Panc1 (cell line): ENCODE measurements at regions not wholly inside any gene's neighbourhood (a gene's known extent, or its start where the extent isn't known, plus 50 kb on each side); places are given as distances from the start of the nearest gene placed in this dataset.

Source experiments
- ATAC-seq: fragments of 200-7000 bp; cut with Tn5 transposase; 2 replicates; pipeline ENCODE4 v1.9.1; 2020; ENCODE audit warnings: mild to moderate bottlenecking, moderate library complexity
- BruUV-seq: library from RNA; stranded (reverse); fragments of 400-500 nt; replicated peaks from 2 replicates; lab custom pipeline; 2021; lab: Mats Ljungman, UMichigan
- CTCF ChIA-PET: fragments of 300-600 bp; sonication (Branson Sonifier 250); formaldehyde crosslinking; loops from one replicate; lab custom pipeline; 2022; ENCODE audit warnings: antibody characterized with exemption; lab: Charles Lee
- POLR2A ChIA-PET: fragments of 300-600 bp; sonication (Branson Sonifier 250); formaldehyde crosslinking; loops from one replicate; lab custom pipeline; 2022; ENCODE audit warnings: antibody characterized with exemption; lab: Charles Lee
- DNase-seq: peaks from one replicate; pipeline ENCODE4 v3.0.0-alpha.2; 2010; ENCODE audit warnings: low read depth, low spot score
- H3K27ac ChIP-seq: 2 replicates; pipeline ENCODE4 v1.5.1; 2011; ENCODE audit warnings: mild to moderate bottlenecking, low read length, inconsistent platforms
- H3K27me3 ChIP-seq: fragments of 200-500 bp; sonication (Bioruptor generic); 2 replicates; pipeline ENCODE4 v1.6.0; 2014; ENCODE audit warnings: low read length, inconsistent platforms; ENCODE audit not compliant: control insufficient read depth, insufficient read depth
- H3K36me3 ChIP-seq: fragments of 200-500 bp; sonication (Bioruptor generic); 2 replicates; pipeline ENCODE4 v1.5.1; 2014; ENCODE audit warnings: inconsistent platforms, mild to moderate bottlenecking, low read length, moderate library complexity; ENCODE audit not compliant: control insufficient read depth, insufficient read depth
- H3K4me1 ChIP-seq: 2 replicates; pipeline ENCODE4 v1.5.1; 2011; ENCODE audit warnings: inconsistent platforms, mild to moderate bottlenecking, low read length, moderate library complexity; ENCODE audit not compliant: control insufficient read depth, insufficient read depth
- H3K4me3 ChIP-seq, 2 experiments: 2 replicates each; pipeline ENCODE4 v1.5.1; 2011 to 2012; ENCODE audit warnings: low read depth in 2 of 2, low read length in 2 of 2, mild to moderate bottlenecking in 2 of 2, inconsistent platforms in 1 of 2, moderate library complexity in 1 of 2
- H3K9me3 ChIP-seq: fragments of 200-500 bp; sonication (Bioruptor generic); 2 replicates; pipeline ENCODE4 v1.5.1; 2014; ENCODE audit warnings: low read depth, mild to moderate bottlenecking, inconsistent platforms, low read length, moderate library complexity; ENCODE audit not compliant: control insufficient read depth, insufficient read depth
- CTCF ChIP-seq: fragments of 450-650 bp; IDR thresholded peaks from 2 replicates; pipeline ENCODE4 v1.5.1; 2017; ENCODE audit warnings: mild to moderate bottlenecking
- POLR2AphosphoS5 ChIP-seq: IDR thresholded peaks from 2 replicates; pipeline ENCODE4 v1.6.1; 2012; ENCODE audit warnings: mild to moderate bottlenecking, low read depth, low read length, moderate library complexity
- REST ChIP-seq, 2 experiments: IDR thresholded peaks; 2 replicates each; pipeline ENCODE4 v1.6.1; 2011 to 2012; ENCODE audit warnings: low read depth in 2 of 2, control low read depth in 1 of 2, low read length in 1 of 2, mild to moderate bottlenecking in 1 of 2, moderate library complexity in 1 of 2; ENCODE audit not compliant: insufficient read depth in 1 of 2
- SIN3A ChIP-seq: IDR thresholded peaks from 2 replicates; pipeline ENCODE4 v1.6.1; 2012; ENCODE audit warnings: low read depth, mild to moderate bottlenecking, low read length, moderate library complexity, borderline replicate concordance; ENCODE audit not compliant: insufficient read depth
- TCF7L2 ChIP-seq: IDR thresholded peaks from 2 replicates; pipeline ENCODE4 v1.6.1; 2011; ENCODE audit warnings: mild to moderate bottlenecking, low read depth, low read length, inconsistent platforms
- in situ Hi-C: cut with HindIII; loops from 2 replicates; pipeline ENCODE4 v1.10.0; 2016; ENCODE audit warnings: low sequenced_read_pairs, low pct_unique_long_range_greater_than_20kb
- intact Hi-C: fragments of 100-400 bp; cut with micrococcal nuclease; formaldehyde crosslinking; loops from one replicate; pipeline ENCODE4 v1.10.0; 2022; ENCODE audit not compliant: unreplicated experiment

GRCh38 chr2:20516646-20517341 is 69.9 kb downstream of the RHOB start:
- DNase-seq (no peak), ATAC-seq (no peak)
- intact Hi-C loops (no loop called here), in situ Hi-C loops (no loop called here)
- POLR2A ChIA-PET: no interaction called here
- Histone ChIP-seq H3K4me1 (no peaks in the 10 kb centered on the region), H3K4me3 (no peak overlapping the region), H3K27me3 (no peaks in the 10 kb centered on the region), H3K27ac (no peak overlapping the region), H3K36me3 (no peaks in the 10 kb centered on the region), H3K9me3 (no peaks in the 10 kb centered on the region)
- TF ChIP-seq TCF7L2 (no peak), CTCF (no peak), SIN3A (no peak), REST (IDR thresholded peaks at IDR 0.05; ENCODE audit: insufficient read depth in 1 of 2, low read depth in 2 of 2, low read length in 1 of 2) (no peak), POLR2AphosphoS5 (no peak)
- no TSS peak for BruUV-seq
- CTCF ChIA-PET: no interaction called here

GRCh38 chr2:20519309-20519708 is 72.4 kb downstream of the RHOB start:
- Histone ChIP-seq H3K4me3 (no peak overlapping the region), H3K27ac (no peak overlapping the region), H3K9me3 (no peaks in the 10 kb centered on the region), H3K4me1 (no peaks in the 10 kb centered on the region), H3K27me3 (no peaks in the 10 kb centered on the region), H3K36me3 (no peaks in the 10 kb centered on the region)
- DNase-seq (no peak), ATAC-seq (no peak)
- intact Hi-C loops (no loop called here), in situ Hi-C loops (no loop called here)
- BruUV-seq: no TSS peak
- TF ChIP-seq CTCF (no peak), REST (IDR thresholded peaks at IDR 0.05; ENCODE audit: insufficient read depth in 1 of 2, low read depth in 2 of 2, low read length in 1 of 2) (no peak), POLR2AphosphoS5 (no peak), SIN3A (no peak), TCF7L2 (no peak)
- POLR2A ChIA-PET: no interaction called here
- CTCF ChIA-PET: no interaction called here
